Body of pancreas (tissue), 4 donors: ENCODE measurements at regions not wholly inside any gene's neighbourhood (a gene's known extent, or its start where the extent isn't known, plus 50 kb on each side); places are given as distances from the start of the nearest gene placed in this dataset.
A peak's percentile ranks its signal among the peaks of the same experiment; 100 is the strongest.
"Not testable (repeated sequence)": the region's sequence is repeated elsewhere in the genome, so short reads cannot be mapped to it uniquely, and the experiment has no call there.

Source experiments
- ATAC-seq: fragments of 150-250 bp; one replicate; pipeline ENCODE4 v1.9.1; 2016
- DNase-seq, 4 donors: peaks; one replicate each; pipeline ENCODE4 v3.0.0-alpha.2; 2019
- H3K27ac ChIP-seq, 4 donors: fragments of 200-600 bp; sonication (generic); 1 replicate in 3 of 4; 2 replicates in 1 of 4; pipeline versions ENCODE4 v1.5.1 to v1.6.1; 2016 to 2019; ENCODE audit warnings: mild to moderate bottlenecking in 1 of 4, mixed read lengths in 1 of 4, moderate library complexity in 1 of 4
- H3K27me3 ChIP-seq, 2 donors: fragments of 200-600 bp; sonication (generic); one replicate each; pipeline ENCODE4 v1.6.0; 2016; ENCODE audit warnings: mild to moderate bottlenecking in 1 of 2
- H3K36me3 ChIP-seq, 2 donors: fragments of 200-600 bp; sonication (generic); replicated peaks in 1 of 2; 2 replicates each; pipeline ENCODE4 v1.5.1; 2016; ENCODE audit warnings: low read depth in 2 of 2; ENCODE audit not compliant: insufficient read depth in 1 of 2
- H3K4me1 ChIP-seq: fragments of 200-600 bp; sonication (generic); one replicate; pipeline ENCODE4 v1.6.0; 2016
- H3K4me3 ChIP-seq, 2 donors: fragments of 200-600 bp; sonication (generic); 1 replicate in 1 of 2; 2 replicates in 1 of 2; pipeline ENCODE4 v1.5.1; 2016 to 2019
- H3K9me3 ChIP-seq, 3 donors: fragments of 200-600 bp; sonication (generic); 1 replicate in 2 of 3; 2 replicates in 1 of 3; pipeline ENCODE4 v1.5.1; 2016
- POLR2A ChIP-seq, 3 donors: fragments of 450-650 bp; IDR thresholded peaks; one replicate each; pipeline ENCODE4 v1.6.1; 2016; ENCODE audit warnings: antibody characterized with exemption in 3 of 3, mild to moderate bottlenecking in 2 of 3
- WGBS, 2 donors: methylation state at CpG; one replicate each; pipeline ENCODE4 v1.1.5; 2017; 5-methylcytosine and 5-hydroxymethylcytosine counted together
- intact Hi-C: fragments of 100-400 bp; cut with DNase I; formaldehyde crosslinking; loops from one replicate; pipeline ENCODE4 v1.15.1; 2023
- TF ChIP-seq, protein P1 (sequence below), 7 experiments: fragments of 450-650 bp in 4 of 7; fragments of 200-600 bp in 3 of 7; sonication (generic) in 3 of 7; IDR thresholded peaks; one replicate each; pipeline ENCODE4 v1.5.1; 2016 to 2019; ENCODE audit warnings: antibody characterized with exemption in 7 of 7

- ATAC-seq, result peak; percentile 33
- intact Hi-C loops, result no loop called here
- Histone ChIP-seq H3K4me1 (no peaks in the 10 kb centered on the region), H3K27ac (no peak overlapping the region), H3K27me3 (no peaks in the 10 kb centered on the region), H3K36me3 (no peaks in the 10 kb centered on the region), H3K9me3 (no peaks in the 10 kb centered on the region), H3K4me3 (no peak overlapping the region)
- TF ChIP-seq POLR2A (IDR thresholded peaks at IDR 0.05), result no peak
- TF ChIP-seq, protein P1, sequence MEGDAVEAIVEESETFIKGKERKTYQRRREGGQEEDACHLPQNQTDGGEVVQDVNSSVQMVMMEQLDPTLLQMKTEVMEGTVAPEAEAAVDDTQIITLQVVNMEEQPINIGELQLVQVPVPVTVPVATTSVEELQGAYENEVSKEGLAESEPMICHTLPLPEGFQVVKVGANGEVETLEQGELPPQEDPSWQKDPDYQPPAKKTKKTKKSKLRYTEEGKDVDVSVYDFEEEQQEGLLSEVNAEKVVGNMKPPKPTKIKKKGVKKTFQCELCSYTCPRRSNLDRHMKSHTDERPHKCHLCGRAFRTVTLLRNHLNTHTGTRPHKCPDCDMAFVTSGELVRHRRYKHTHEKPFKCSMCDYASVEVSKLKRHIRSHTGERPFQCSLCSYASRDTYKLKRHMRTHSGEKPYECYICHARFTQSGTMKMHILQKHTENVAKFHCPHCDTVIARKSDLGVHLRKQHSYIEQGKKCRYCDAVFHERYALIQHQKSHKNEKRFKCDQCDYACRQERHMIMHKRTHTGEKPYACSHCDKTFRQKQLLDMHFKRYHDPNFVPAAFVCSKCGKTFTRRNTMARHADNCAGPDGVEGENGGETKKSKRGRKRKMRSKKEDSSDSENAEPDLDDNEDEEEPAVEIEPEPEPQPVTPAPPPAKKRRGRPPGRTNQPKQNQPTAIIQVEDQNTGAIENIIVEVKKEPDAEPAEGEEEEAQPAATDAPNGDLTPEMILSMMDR (IDR thresholded peaks at IDR 0.05), result peak; percentile 14 to 35 (median 29)
- peak; percentile 15 to 26 (median 18) for DNase-seq
- WGBS, 2 donors, result 18% methylated on average over 6 of the region's 6 CpGs
These were observed 900.0 kb upstream of the CDH10 start for GRCh38 chr5:25544652-25545249.

DNA sequence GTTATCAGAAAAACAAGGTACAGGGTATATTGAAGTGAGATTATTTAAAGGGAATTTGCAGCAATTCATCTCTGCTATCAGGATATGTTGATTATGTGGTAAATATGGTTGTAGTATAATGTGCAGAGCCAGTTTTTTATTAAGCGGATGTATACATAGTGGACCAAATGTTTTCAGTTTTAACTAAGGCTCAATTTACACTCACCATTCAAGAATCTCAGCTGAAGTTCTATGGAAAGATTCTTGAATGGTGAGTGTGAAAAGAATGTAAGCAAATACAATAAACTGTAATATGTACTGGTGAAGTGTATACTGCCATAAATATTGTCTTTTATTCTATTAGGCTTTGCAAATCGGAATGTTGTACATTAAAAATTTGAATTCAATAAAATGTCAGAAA, 895.9 kb upstream of the CDH10 start:
- Histone ChIP-seq H3K27me3 (no peaks in the 10 kb centered on the region), H3K27ac (no peak overlapping the region), H3K4me1 (no peaks in the 10 kb centered on the region), H3K9me3 (no peaks in the 10 kb centered on the region), H3K36me3 (no peaks in the 10 kb centered on the region), H3K4me3 (no peak overlapping the region)
- ATAC-seq, result no peak
- TF ChIP-seq, protein P1 (IDR thresholded peaks at IDR 0.05), result no peak
- TF ChIP-seq POLR2A (IDR thresholded peaks at IDR 0.05), result no peak
- WGBS, 2 donors, result 56 to 58% methylated on average over 2 of the region's 2 CpGs
- DNase-seq, result no peak
- intact Hi-C loops, result no loop called here

GRCh38 chr5:25539536-25539935, 894.8 kb upstream of the CDH10 start:
- Histone ChIP-seq H3K27ac (no peak overlapping the region), H3K4me1 (no peaks in the 10 kb centered on the region), H3K27me3 (no peaks in the 10 kb centered on the region), H3K4me3 (no peak overlapping the region), H3K36me3 (no peaks in the 10 kb centered on the region), H3K9me3 (no peaks in the 10 kb centered on the region)
- no peak for DNase-seq
- intact Hi-C loops, result no loop called here
- 34 to 42% methylated on average over 2 of the region's 2 CpGs for WGBS, 2 donors
- TF ChIP-seq, protein P1 (IDR thresholded peaks at IDR 0.05), result no peak
- TF ChIP-seq POLR2A (IDR thresholded peaks at IDR 0.05), result no peak
- no peak for ATAC-seq

- ATAC-seq, H3K4me3 ChIP-seq, intact Hi-C loops, H3K4me1 ChIP-seq, DNase-seq, H3K27me3 ChIP-seq, H3K27ac ChIP-seq, H3K36me3 ChIP-seq, H3K9me3 ChIP-seq: not testable (repeated sequence)
- WGBS, 2 donors, result 56 to 61% methylated on average over 6 of the region's 6 CpGs
These were observed 891.7 kb upstream of the CDH10 start for GRCh38 chr5:25536461-25536860.

GRCh38 chr5:25516141-25516540, 871.4 kb upstream of the CDH10 start:
- Histone ChIP-seq H3K4me3 (no peak overlapping the region), H3K4me1 (no peaks in the 10 kb centered on the region), H3K36me3 (no peaks in the 10 kb centered on the region), H3K27me3 (no peaks in the 10 kb centered on the region), H3K9me3 (no peaks in the 10 kb centered on the region), H3K27ac (no peak overlapping the region)
- intact Hi-C loops, result no loop called here
- no peak for ATAC-seq
- WGBS, 2 donors, result 28 to 50% methylated on average over 2 of the region's 2 CpGs
- TF ChIP-seq POLR2A (IDR thresholded peaks at IDR 0.05), result no peak
- TF ChIP-seq, protein P1 (IDR thresholded peaks at IDR 0.05), result no peak
- no peak for DNase-seq
